Activated naive CD8-positive, alpha-beta T cell treated with anti-CD3 and anti-CD28 coated beads, Interleukin-2, amount 50 U/mL, for 24 hours (primary cell): ENCODE measurements at regions not wholly inside any gene's neighbourhood (a gene's known extent, or its start where the extent isn't known, plus 50 kb on each side); places are given as distances from the start of the nearest gene placed in this dataset.
"Not testable (repeated sequence)": the region's sequence is repeated elsewhere in the genome, so short reads cannot be mapped to it uniquely, and the experiment has no call there.

Source experiments
- ATAC-seq: fragments of 150-1000 bp; cut with Tn5 transposase; one replicate; pipeline ENCODE4 v1.10.0; 2021
- DNase-seq: peaks from one replicate; pipeline ENCODE4 v3.0.0; 2021
- H3K27ac Mint-ChIP-seq: one replicate; pipeline ENCODE4 v1.8.0; 2021; ENCODE audit warnings: mild to moderate bottlenecking, mixed read lengths
- H3K27me3 Mint-ChIP-seq: one replicate; pipeline ENCODE4 v1.8.0; 2021; ENCODE audit warnings: mixed read lengths
- H3K36me3 Mint-ChIP-seq: one replicate; pipeline ENCODE4 v1.8.0; 2021; ENCODE audit warnings: low read depth, mixed read lengths
- H3K4me1 Mint-ChIP-seq: one replicate; pipeline ENCODE4 v1.8.0; 2021; ENCODE audit warnings: mixed read lengths
- H3K4me3 Mint-ChIP-seq: one replicate; pipeline ENCODE4 v1.8.0; 2021; ENCODE audit warnings: mild to moderate bottlenecking, moderate library complexity, mixed read lengths
- H3K9me3 Mint-ChIP-seq: one replicate; pipeline ENCODE4 v1.8.0; 2021; ENCODE audit warnings: mixed read lengths

DNA sequence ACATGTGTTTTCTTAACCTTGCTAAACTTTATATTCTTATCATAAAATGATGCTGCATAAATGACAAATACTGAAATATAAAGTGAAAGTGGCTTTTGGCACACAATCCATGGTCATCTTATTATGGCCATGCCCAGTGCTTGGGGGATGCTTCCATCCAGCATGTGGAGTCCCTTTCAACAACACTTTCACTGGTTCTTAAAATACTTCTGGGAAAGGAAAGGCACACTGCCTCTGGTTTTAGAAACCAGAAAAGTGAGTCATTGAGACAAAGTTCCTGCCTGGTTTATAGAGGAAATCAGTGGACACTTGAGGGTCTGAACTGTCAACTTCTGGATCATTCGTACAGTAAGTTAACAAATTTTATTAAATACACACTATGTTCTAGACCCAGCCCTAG, 248.0 kb upstream of the ADAMTS3 start:
- Mint-ChIP-seq H3K4me1 (no peaks in the 10 kb centered on the region), H3K27ac (no peak overlapping the region), H3K36me3 (no peaks in the 10 kb centered on the region), H3K9me3 (peaks cover 6% of the 10 kb centered on the region), H3K4me3 (no peak overlapping the region), H3K27me3 (no peaks in the 10 kb centered on the region)
- ATAC-seq (no peak), DNase-seq (no peak)

DNA sequence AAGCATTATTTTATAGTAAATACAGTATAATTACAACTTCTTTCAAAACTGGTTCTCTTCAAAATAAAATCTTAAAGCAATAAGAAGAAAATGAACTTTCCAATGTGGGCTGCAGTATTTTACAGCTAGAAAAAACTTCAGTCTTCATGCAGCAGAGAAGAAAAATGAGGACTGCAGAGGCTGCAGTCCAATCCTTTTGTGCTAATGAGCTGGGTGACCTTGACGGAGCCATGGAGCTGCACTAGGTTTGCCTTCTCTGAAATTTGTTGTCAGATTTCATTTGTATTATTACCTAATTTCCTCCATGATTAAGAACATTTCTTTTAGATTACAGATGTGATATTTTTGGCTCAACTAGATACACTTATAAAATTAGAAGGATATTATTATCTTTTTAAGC, 245.2 kb upstream of the ADAMTS3 start:
- Mint-ChIP-seq H3K4me1 (no peaks in the 10 kb centered on the region), H3K27me3 (no peaks in the 10 kb centered on the region), H3K27ac (no peak overlapping the region), H3K36me3 (no peaks in the 10 kb centered on the region), H3K4me3 (no peak overlapping the region), H3K9me3 (peaks cover 6% of the 10 kb centered on the region)
- ATAC-seq (no peak), DNase-seq (no peak)

DNA sequence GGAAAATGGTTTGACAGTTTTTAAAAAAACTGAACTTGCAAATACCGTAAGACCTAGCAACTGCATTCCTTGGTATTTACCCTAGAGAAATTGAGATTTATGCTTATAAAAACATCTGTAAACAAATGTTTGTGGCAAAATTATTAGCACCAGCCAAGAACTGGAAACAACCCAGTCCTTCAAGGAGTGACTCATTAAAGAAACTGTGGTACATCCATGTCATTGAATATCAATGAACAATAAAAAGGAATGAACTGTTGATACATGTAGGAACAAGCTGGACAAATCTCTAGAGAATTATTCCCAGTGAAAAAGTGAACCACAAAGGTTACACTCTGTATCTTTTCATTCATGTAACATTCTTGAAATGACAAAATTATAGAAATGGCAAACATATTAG, 240.2 kb upstream of the ADAMTS3 start:
- H3K36me3 Mint-ChIP-seq, result no peaks in the 10 kb centered on the region
- DNase-seq (no peak), ATAC-seq (no peak)
- H3K4me1 Mint-ChIP-seq, result no peaks in the 10 kb centered on the region
- no peak overlapping the region for H3K27ac Mint-ChIP-seq
- no peak overlapping the region for H3K4me3 Mint-ChIP-seq
- peaks cover 6% of the 10 kb centered on the region for H3K9me3 Mint-ChIP-seq
- H3K27me3 Mint-ChIP-seq, result no peaks in the 10 kb centered on the region

DNA sequence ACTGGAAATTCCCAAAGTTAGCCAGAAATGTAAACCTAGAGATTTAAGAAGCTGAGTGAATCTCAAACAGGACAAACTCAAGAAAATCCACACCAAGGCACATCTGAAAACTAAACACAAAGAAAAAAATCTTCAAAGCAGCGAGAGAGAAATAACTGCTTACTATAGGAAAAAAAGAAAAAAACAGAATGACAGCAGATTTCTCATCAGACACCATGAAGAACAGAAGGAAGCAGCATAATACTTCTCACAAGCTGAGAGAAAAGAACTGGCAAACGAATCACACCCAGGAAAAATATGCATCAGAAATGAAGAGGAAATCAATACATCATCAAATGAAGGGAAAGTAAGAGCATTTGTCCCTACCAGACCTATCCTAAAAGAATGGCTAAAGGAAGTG, 236.3 kb upstream of the ADAMTS3 start:
- Mint-ChIP-seq H3K4me1 (no peaks in the 10 kb centered on the region), H3K27me3 (no peaks in the 10 kb centered on the region)

DNA sequence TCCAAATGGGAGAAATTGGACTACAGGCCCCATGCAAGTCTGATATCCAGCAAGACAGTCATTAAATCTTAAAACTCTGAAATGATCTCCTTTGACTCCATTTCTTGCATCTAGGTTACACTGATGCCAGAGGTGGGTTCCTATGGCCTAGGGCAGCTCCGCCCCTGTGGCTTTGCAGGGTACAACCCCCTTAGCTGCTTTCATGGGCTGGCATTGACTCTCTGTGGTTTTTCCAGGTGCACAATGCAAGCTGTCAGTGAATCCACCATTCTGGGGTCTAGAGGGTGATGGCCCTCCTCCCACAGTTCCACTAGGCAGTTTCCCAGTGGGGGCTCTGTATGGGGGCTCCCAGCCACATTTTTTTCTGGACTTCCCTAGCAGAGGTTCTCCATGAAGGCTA, 228.5 kb upstream of the ADAMTS3 start:
- Mint-ChIP-seq H3K27ac (no peak overlapping the region), H3K9me3 (peaks cover 12% of the 10 kb centered on the region), H3K36me3 (no peaks in the 10 kb centered on the region), H3K4me1 (no peaks in the 10 kb centered on the region), H3K27me3 (no peaks in the 10 kb centered on the region), H3K4me3 (no peak overlapping the region)
- DNase-seq (no peak), ATAC-seq (no peak)

More for the DNA sequence above, 236.3 kb upstream of the ADAMTS3 start:
- no peak for ATAC-seq
- Mint-ChIP-seq H3K36me3 (no peaks in the 10 kb centered on the region), H3K9me3 (no peaks in the 10 kb centered on the region), H3K27ac (no peak overlapping the region), H3K4me3 (no peak overlapping the region)
- no peak for DNase-seq

DNA sequence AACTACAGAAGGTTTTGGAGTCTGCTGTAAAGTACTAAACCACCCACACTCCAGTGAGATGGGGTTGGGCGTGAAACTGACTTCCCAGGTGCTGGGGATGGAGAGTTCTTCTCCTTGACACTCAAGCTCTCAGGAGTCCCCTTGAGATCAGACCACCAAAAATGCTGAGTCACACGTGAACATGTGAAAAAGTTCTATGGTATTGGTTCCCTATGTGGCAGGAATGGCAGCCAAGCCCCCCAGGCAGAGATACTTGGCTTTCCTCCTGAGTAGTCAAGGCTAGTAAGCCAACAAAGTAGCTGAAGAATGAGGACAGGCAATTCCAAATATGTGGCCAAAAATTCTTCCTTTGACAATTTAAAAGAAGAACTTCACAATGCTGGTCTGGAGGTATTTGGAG, 222.0 kb upstream of the ADAMTS3 start:
- ATAC-seq, result no peak
- H3K9me3 Mint-ChIP-seq, result peaks cover 12% of the 10 kb centered on the region
- no peak overlapping the region for H3K4me3 Mint-ChIP-seq

DNA sequence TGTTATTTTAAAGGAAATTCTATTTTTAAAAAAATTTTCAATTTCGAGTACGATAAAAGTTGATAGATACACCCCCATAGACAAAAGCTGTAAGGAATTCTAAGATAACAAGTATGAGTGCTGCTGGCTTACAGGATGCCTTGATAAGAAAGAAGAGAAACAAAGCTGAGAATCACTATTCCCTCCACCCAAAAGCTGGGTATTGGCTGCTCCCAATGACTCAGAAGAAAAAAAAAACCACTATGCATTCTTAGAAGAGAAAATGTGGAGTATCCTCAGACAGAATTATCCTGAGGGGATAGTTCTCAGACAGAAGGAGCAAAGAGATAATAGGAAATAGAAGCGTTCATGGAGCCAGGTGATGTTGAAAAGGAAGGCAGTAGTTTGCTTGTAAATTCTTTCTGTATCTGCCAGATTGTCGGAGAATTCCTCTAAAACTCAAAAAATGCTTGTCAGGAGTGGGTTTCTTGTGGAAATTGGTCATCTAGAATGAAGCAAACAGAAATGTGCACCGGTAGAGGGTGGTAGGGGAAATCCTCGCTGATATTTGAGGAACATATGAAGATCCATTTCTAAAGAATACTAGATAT, 217.5 kb upstream of the ADAMTS3 start:
- no peak for ATAC-seq
- H3K36me3 Mint-ChIP-seq, result no peaks in the 10 kb centered on the region
- no peak overlapping the region for H3K27ac Mint-ChIP-seq
- no peaks in the 10 kb centered on the region for H3K9me3 Mint-ChIP-seq
- H3K27me3 Mint-ChIP-seq, result peaks cover 6% of the 10 kb centered on the region
- no peaks in the 10 kb centered on the region for H3K4me1 Mint-ChIP-seq
- no peak for DNase-seq
- H3K4me3 Mint-ChIP-seq, result no peak overlapping the region

More for the DNA sequence above, 222.0 kb upstream of the ADAMTS3 start:
- H3K36me3 Mint-ChIP-seq, result no peaks in the 10 kb centered on the region
- H3K27ac Mint-ChIP-seq, result no peak overlapping the region
- no peak for DNase-seq
- H3K27me3 Mint-ChIP-seq, result peaks cover 6% of the 10 kb centered on the region
- H3K4me1 Mint-ChIP-seq, result no peaks in the 10 kb centered on the region

DNA sequence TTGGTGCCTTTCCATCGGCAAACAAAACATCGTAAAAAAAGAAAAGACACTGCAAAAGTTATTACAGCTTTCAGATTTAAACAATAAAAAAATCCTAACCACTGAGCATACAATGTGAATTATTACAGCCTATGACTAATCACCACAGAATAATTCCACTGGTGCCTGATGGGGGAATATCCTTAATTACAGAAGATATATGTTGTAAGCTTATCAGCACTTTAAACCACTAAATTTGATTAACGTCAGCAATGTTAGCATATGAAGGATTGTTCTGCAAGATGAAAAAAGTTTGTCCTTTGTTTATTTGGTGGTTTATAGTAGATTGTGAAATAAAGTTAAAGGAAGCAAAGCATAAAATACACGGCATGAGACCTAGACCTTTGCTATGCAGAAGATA, 210.2 kb upstream of the ADAMTS3 start:
- Mint-ChIP-seq H3K27ac (no peak overlapping the region), H3K36me3 (no peaks in the 10 kb centered on the region), H3K27me3 (no peaks in the 10 kb centered on the region), H3K4me3 (no peak overlapping the region), H3K9me3 (no peaks in the 10 kb centered on the region), H3K4me1 (no peaks in the 10 kb centered on the region)
- ATAC-seq, result no peak
- DNase-seq, result no peak

DNA sequence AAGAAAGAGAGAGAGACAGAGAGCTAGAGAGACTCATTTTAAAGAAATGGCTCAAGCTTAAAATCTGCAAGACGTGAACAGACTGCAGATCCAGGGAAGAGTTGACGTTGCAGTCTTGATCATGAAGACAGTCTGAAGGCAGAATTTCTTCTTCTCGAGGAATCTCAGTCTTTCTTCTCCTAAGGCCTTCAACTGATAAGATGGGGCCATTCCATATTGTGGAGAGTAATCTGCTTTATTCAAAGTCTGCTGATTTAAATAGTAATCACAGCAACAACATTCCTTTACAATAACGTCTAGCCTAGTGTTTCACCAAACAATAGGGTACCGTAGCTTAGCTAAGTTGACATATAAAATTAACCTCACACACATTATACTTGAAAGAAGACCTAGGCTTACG, 208.4 kb upstream of the ADAMTS3 start:
- Mint-ChIP-seq H3K36me3 (no peaks in the 10 kb centered on the region), H3K9me3 (no peaks in the 10 kb centered on the region), H3K4me1 (no peaks in the 10 kb centered on the region), H3K27ac (no peak overlapping the region), H3K4me3 (no peak overlapping the region), H3K27me3 (no peaks in the 10 kb centered on the region)
- ATAC-seq (no peak), DNase-seq (no peak)

DNA sequence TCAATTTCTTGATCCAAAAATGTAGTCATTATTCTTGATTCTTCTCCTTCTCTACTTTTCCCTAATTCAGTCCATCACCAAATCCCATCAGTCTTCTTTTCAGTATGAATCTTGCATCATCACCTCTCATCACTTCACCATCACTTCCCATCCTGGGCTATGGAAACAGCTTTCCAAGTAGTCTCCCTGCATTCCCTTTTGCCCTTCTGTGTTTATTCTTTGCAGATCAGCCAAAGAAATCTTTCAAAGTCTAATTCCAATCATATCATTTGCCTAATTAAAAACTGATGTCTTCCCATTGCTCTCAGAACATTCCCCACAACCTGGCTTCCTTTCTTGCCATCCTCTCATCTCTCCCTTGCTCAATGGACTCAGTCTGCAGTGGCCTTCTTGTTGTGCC, 201.7 kb upstream of the ADAMTS3 start:
- H3K9me3 Mint-ChIP-seq, result no peaks in the 10 kb centered on the region
- DNase-seq (no peak), ATAC-seq (no peak)
- no peaks in the 10 kb centered on the region for H3K27me3 Mint-ChIP-seq
- no peak overlapping the region for H3K4me3 Mint-ChIP-seq
- no peaks in the 10 kb centered on the region for H3K36me3 Mint-ChIP-seq
- no peak overlapping the region for H3K27ac Mint-ChIP-seq
- no peaks in the 10 kb centered on the region for H3K4me1 Mint-ChIP-seq

DNA sequence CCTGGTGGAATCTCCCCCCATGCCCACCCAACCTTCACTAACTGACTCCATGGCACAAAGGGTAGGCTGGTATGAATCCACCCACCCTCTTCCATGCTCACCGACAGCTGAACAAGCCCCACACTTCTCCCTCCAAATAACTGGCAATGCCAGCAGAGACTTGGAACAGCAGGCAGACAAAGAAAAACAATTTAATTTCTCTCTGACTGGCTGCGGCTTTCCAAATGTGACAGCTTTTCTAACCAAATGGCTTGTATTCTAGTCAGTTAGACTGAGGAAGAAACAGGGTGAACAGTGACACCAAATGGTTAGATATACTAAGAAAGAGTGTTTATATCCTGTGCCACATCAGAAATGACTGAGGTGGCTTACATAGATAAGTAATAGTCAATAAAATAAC, 199.3 kb upstream of the ADAMTS3 start:
- DNase-seq (no peak), ATAC-seq (no peak)
- no peaks in the 10 kb centered on the region for H3K36me3 Mint-ChIP-seq
- H3K4me1 Mint-ChIP-seq, result no peaks in the 10 kb centered on the region
- H3K4me3 Mint-ChIP-seq, result no peak overlapping the region
- H3K9me3 Mint-ChIP-seq, result peaks cover 5% of the 10 kb centered on the region
- H3K27ac Mint-ChIP-seq, result no peak overlapping the region
- H3K27me3 Mint-ChIP-seq, result no peaks in the 10 kb centered on the region

DNA sequence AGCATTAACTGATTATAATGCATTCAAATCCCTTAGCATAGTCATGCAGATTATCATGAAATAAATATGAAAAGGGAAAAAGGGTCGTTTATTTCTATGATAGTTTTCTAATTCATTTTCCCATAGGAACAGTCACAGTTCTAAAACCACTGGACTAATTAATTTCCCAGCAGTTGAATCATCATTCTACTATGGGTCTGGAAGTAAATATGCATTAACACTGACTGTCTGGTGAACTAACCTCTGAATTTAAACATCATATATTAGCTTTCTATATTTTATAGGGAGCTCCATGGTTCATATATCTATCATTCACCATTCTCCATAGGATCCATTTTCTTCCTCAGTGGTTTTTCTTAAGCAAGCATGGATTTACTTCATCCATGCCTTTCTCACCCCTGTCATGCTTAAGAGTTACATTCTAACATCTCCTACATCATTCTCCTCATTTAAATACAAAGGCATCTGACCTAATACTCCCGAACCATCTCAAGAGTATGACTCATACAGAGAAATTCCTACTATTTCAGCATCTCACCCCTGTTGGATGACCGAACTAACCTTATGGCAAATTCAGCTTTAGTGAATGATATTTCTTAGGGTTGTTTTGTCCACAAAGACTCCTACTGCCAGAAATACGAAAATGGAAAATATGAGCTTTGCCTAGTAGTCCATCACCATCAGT, 198.7 kb upstream of the ADAMTS3 start:
- Mint-ChIP-seq H3K27me3 (no peaks in the 10 kb centered on the region), H3K4me1 (no peaks in the 10 kb centered on the region), H3K9me3 (peaks cover 5% of the 10 kb centered on the region), H3K4me3 (no peak overlapping the region), H3K36me3 (no peaks in the 10 kb centered on the region), H3K27ac (no peak overlapping the region)
- ATAC-seq (no peak), DNase-seq (no peak)

DNA sequence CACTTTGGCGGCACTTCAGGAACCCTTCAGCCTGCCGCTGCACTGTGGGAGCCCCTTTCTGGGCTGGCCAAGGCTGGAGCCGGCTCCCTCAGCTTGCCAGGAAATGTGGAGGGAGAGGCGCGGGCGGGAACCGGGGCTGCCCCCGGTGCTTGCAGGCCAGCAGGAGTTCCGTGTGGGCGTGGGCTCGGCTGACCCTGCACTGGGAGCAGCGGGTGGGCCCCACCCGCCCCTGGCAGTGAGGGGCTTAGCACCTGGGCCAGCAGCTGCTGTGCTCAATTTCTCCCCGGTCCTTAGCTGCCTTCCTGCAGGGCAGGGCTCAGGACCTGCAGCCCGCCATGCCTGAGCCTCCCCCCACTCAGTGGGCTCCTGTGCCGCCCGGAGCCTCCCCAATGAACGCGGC, 196.8 kb upstream of the ADAMTS3 start:
- not testable (repeated sequence) for ATAC-seq, H3K27ac Mint-ChIP-seq, H3K4me3 Mint-ChIP-seq, H3K36me3 Mint-ChIP-seq, H3K9me3 Mint-ChIP-seq, DNase-seq, H3K27me3 Mint-ChIP-seq, H3K4me1 Mint-ChIP-seq

DNA sequence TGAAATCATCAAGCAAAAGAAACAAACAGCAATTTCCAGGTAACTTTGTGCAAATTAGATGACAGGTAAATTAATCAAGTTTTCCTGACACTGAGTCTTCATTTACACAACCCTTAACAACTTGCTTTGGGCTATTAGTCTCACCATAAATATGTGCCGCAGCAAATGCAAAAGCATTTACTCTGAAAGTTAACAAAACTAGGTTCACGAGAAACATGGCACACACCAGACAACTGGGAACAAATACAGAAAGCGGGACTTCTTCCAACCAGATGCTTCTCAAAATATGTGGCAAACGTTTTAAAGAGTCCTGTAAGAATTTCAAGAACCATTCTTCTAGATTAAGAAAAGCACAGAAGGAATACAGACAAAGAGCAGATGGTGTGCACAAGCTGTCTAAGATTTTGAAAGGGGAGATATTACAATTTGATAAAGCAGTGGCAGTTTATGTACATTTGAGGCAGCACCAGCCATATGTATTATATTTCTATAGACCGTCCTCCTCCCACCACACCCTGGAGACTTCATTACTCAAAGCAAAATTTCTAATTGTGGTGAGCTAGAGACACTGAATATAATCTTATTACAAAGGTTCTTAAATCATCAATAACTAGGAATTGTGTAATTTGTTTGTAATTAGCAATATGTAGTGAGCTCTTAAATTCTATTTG, 192.5 kb upstream of the ADAMTS3 start:
- Mint-ChIP-seq H3K27ac (no peak overlapping the region), H3K36me3 (no peaks in the 10 kb centered on the region), H3K4me3 (no peak overlapping the region), H3K4me1 (no peaks in the 10 kb centered on the region), H3K27me3 (no peaks in the 10 kb centered on the region), H3K9me3 (peaks cover 5% of the 10 kb centered on the region)
- ATAC-seq (no peak), DNase-seq (no peak)

DNA sequence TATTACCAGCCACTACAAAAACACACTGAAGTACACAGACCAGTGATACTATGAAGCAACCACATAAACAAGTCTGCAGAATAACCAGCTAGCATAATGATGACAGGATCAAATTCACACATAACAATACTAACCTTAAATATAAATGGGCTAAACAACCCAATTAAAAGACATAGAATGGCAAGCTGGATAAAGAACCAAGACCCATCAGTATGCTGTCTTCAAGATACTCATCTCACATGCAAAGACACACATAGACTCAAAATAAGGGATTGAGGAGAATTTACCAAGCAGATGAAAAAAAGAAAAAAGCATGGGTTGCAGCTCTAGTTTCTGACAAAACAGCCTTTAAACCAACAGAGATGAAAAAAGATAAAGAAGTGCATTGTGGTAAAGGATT, 184.4 kb upstream of the ADAMTS3 start:
- ATAC-seq, H3K36me3 Mint-ChIP-seq, H3K27ac Mint-ChIP-seq, DNase-seq, H3K4me1 Mint-ChIP-seq, H3K4me3 Mint-ChIP-seq, H3K27me3 Mint-ChIP-seq: not testable (repeated sequence)
- H3K9me3 Mint-ChIP-seq, result peaks cover 42% of the 10 kb centered on the region
